Ovary (tissue), 3 donors: ENCODE measurements at regions not wholly inside any gene's neighbourhood (a gene's known extent, or its start where the extent isn't known, plus 50 kb on each side); places are given as distances from the start of the nearest gene placed in this dataset.

Source experiments
- CTCF ChIP-seq, 3 donors: fragments of 450-650 bp in 2 of 3; fragments of 200-600 bp in 1 of 3; IDR thresholded peaks; one replicate each; pipeline versions ENCODE4 v1.5.1 to v1.8.0; 2016 to 2022; ENCODE audit warnings: antibody characterized with exemption in 3 of 3, mild to moderate bottlenecking in 1 of 3
- EP300 ChIP-seq: sonication (generic); formaldehyde crosslinking; IDR thresholded peaks from one replicate; pipeline ENCODE4 v1.6.1; 2017; ENCODE audit warnings: antibody characterized with exemption
- POLR2A ChIP-seq: fragments of 450-650 bp; IDR thresholded peaks from one replicate; pipeline ENCODE4 v1.6.1; 2017; ENCODE audit warnings: antibody characterized with exemption, mild to moderate bottlenecking, moderate library complexity
- donor health status: DM: no; HTN: no; CAD: no.

DNA sequence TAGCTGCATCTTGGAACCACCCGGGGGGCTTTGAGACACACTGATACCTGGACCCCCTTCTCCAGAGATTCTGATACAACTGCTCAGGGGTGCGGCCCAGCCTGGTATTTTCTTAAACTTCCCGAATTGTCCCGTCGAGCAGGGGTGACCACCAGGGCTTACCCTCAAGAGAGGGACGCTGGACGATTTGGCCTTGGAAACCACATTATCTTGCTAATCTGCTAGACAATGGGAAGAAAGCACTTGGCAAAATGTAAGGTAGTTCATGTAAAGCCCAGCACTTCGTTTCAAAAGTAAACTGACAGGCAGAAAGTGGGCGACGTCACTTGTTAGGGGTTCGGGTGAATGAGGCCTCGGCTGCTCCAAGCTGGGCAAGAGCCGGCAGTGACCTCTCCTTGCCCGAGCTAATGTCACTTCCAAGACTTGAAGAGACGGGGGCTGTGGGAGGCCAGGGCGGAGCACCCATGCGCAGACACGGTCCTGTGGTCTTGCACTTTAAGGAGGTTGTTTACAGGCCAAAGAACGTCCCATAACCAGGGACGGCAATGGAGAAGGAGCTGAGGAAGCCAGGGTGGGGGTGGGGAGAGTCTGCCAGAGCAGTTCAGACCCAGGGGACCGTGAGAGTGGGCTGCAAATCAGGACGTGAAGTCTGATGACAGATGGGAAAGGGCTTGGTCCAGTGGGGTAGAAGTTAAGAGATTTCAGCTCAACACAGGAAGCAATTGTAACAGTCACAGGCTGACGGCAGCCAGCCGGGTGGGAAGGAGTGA lies 152.7 kb upstream of the GSE1 start:
- no peak for TF ChIP-seq CTCF (IDR thresholded peaks at IDR 0.05)
- TF ChIP-seq POLR2A, result no peak
- no peak for TF ChIP-seq EP300
